GM19025 (cell line): ENCODE measurements at regions not wholly inside any gene's neighbourhood (a gene's known extent, or its start where the extent isn't known, plus 50 kb on each side); places are given as distances from the start of the nearest gene placed in this dataset.
"Not testable (repeated sequence)": the region's sequence is repeated elsewhere in the genome, so short reads cannot be mapped to it uniquely, and the experiment has no call there.

ENCODE experiments used
- ATAC-seq: cut with Tn5 transposase; IDR thresholded peaks from one replicate; pipeline ENCODE4 v1.9.1; 2021; ENCODE audit warnings: mild to moderate bottlenecking, low read depth, moderate library complexity; ENCODE audit not compliant: unreplicated experiment

DNA sequence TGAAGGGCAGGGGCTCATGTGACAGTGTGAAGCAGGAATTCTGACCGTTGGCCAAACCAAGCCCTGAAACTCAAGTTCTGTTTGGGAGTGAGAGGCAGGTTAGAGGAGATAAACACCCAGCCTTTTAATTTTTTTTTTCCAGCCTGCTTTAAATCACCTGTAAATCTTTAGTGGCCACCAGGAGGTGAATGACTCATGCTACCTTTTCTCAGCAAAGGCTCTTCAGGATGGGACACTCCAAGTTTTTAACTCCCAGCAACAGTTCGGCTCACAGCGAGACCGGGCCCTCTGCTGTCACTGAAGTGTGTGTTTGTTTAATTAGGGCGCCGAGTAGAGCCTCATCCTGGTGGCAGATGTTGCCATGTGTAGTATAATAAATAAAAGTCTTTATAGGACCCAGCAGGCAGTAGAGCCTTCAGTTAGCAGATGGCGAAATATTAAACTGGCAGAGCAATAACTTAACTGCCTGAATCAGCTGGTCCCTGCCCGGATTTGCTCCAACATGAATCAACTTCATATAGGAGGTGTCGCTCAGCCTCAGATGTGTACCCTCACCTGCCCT, 180.3 kb downstream of the NPIPA7 start:
- not testable (repeated sequence) for ATAC-seq

DNA sequence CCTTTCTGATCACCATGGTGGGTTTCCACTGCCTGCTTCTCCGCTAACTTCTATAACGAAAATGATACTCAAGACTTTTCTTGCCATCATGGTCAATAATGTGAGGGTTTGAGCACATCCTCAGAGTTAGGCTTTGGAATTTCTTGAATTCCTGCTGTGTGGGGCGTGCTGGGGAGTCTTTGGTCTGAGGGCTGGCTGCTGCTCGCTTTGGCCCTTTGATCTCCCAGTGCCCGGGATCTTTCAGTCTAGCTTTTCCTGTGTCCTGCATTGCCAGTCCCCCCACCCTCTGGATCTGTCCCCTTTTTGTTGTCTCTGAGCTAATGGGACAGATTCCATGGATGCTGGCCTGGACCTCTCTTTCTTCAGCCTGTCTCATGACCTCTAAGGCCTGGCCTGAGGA, 182.6 kb downstream of the NPIPA7 start:
- not testable (repeated sequence) for ATAC-seq

DNA sequence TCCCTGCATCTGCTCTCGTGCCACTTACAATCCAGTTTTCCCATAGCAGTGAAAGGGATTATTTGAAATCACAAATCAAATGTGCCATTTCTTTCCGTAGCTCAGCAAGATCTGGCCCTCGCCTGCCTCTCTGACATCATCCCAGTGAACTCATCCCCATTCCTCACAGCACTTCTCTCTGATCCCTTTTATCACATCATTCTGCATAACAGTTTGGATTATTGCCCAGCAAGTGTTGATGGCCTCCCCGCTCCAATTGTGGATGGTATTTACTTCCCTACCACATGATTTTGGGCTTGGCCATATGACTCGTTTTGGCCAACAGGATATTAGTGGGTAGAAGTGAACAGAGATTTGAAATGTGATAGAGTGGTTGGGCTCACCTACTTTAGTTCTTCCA, 185.0 kb downstream of the NPIPA7 start:
- ATAC-seq: not testable (repeated sequence)

DNA sequence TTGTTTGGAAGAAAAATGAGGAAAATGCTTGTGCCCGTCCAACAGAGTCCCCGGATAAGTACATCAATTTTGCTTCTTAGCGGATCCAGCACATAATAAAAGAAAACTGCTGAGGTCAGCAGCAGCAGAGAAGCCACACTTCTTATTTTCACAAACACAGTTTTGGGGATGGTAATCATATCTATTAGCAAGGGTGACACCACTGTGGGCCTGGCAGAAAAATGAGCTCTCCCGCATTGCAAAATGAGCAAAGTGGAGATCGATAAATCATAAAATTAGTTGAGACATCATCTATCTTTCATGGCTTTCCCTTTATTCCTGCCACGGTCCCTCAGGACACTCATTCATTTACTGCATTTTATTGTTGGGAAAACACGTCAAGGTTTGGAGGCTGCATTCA, 186.4 kb downstream of the NPIPA7 start:
- not testable (repeated sequence) for ATAC-seq

DNA sequence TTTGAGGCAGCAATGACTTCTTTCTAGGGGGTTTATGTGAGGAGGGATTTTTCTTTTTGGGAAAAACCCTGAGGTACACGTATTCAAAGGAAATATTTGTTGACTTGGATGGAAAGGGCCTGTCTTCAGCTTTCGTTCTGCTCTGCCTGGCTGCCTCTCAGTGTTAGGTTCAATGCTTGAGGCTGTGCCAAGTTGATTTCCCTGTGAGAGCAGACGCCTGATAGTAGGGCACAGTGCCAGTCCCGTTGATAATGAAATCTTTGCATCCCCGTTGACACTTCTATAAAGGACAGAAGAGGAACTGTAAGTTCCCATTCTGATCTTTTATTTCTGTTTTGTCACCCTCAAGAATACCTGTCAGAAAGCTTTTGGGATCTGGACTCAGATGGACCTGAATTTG, 191.1 kb downstream of the NPIPA7 start:
- ATAC-seq: not testable (repeated sequence)

DNA sequence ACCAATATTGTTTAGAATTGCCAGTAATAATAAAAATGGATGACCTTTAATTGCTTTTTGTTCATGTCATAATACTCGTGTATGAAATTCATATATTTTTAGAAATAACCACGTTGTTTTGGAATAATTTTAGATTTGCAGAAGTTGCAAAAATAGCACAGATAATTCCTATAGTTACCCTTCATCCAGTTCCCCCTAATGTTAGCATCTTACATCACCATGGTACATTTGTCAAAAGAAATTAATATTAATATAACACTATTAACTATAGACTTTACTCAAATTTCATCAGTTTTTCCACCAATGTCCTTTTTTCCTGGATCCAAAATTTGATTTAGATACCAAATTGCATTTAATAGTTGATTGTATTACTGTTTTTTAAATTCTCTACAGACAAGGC, 191.9 kb downstream of the NPIPA7 start:
- ATAC-seq: not testable (repeated sequence)

DNA sequence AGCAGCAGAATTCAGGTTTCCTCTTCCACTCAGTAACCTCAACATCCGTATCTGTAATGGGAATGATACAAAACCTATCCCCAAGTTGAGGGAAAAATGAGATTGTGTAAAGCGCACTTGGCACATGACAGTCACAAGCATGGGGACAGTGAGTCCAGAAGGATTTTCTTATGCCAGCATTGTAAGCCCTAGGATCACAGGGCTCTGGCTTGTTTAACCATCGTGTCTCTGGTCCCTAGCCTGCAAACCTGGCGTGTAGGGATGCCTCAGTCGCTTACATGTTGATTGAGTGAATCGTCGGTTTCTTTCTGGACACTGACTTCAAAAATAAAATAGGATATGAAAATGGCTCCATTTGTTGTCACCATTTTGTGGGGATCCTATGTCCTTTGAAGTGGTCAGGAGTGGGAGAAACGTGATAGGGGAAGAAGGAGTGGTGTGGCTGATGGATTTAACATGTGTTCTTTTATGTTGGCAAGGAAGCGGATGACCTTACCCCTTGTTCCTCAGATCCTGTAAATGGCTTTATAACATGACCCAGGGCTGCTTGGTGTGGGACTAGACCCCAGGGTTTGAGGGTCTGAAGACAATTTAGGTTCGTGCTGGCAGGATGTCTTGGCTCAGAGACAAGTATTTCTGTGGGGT, 193.3 kb downstream of the NPIPA7 start:
- ATAC-seq: not testable (repeated sequence)

DNA sequence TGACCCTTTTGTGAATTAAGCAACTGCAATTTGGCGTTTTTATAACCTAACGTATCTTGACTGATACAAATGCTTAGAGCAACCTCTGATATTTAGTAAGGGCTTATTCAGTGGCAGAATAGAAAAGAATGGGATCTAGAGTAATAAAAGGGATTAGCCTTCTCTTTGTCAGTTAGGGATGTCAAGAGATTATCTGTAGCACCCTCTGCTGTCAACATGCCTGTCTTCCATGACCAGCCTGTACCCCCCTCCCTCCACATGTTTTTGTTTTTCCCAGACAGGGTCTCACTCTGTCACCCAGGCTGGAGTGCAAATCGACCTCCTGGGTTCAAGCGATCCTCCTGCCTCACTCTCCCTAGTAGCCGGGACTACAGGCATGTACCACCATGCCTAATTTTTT, 198.1 kb downstream of the NPIPA7 start:
- ATAC-seq: not testable (repeated sequence)

DNA sequence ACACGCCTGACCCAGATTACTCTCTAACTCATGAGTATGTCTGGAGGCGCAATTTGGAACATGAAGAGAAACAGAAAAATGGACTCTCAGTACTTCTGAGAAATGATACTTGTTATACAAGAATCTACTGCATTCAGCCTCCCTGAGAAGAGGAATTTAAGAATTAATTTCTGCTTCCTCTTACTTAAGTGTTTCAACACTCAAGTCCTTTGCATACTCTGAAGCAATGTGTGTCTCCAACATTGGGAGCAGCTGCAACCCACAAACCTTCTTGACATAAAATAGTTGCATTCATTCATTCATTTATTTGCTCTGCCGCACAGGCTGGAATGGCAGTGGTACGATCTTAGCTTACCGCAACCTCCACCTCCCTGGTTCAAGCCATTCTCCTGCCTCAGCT, 199.8 kb downstream of the NPIPA7 start:
- ATAC-seq: no peak

DNA sequence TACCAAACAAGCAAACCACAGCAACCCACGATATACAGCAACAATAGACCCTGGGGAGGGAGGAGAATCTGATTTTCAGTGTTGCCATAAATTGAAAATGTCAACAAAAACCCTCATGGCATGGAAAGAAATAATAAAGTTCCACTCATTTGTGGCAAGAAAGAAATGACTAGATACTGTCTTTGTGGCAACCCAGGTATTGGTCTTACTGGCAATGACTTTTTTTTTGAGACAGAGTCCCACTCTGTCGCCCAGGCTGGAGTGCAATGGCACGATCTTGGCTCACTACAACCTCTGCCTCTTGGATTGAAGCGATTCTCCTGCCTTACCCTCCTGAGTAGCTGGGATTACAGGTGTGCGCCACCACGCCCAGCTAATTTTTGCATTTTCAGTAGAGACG, 204.0 kb downstream of the NPIPA7 start:
- not testable (repeated sequence) for ATAC-seq

DNA sequence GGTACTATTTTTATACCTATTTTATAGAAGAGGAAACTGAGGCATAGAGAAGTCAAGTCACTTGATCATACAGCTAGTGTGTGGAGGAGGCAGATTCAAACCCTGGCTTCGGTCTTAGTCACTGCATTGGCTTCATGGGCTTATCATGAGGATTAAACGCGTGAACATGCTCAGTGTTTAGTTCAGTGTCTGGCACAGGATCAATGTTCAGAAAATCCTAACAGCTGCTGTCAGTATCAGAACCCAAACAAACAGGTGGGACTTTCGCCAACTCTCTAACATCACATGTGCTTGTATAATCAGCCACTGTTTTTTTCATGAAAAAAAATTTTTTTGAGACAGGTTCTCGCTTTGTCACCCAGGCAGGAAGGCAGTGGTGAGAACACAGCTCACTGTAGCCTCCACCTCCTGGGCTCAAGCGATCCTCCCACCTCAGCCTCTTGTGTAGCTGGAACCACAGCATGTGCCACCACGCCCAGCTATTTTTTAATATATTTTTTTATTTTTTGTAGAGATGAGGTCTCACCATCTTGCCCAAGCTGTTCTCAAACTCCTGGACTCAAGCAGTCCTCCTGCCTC, 207.2 kb downstream of the NPIPA7 start:
- ATAC-seq: not testable (repeated sequence)

DNA sequence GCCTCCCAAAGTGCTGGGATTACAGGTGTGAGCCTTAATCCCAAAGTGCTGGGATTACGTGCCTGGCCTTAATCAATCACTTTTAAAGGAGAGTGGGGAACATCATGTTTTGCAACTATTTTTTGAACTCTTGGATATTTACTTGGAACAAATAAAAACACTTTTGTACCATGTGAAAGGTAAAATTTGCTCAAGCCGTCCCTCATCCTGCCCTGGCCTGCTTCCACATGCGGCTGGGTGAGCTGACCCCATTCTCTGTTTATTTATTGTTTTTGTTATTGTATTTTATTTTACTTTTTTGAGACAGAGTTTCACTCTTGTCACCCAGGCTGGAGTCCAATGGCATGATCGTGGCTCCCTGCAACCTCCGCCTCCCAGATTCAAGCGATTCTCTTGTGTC, 208.0 kb downstream of the NPIPA7 start:
- ATAC-seq: not testable (repeated sequence)

DNA sequence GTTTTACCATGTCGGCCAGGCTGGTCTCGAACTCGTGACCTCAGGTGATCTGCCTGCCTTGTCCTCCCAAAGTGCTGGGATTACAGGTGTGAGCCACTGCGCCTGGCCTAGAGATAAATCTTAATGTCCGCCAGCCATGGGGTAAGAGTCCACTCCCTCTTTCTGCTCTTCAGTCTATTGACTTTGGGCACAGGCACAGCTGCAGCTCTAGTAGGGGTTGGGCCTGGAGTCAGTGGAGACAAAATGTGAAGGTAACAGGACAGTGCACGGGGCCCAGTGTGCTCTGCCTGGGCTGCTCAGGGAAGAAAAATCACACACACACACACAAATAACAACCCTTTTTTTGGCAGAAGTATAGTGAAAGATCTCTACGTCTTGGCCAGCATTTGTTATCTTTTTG, 209.5 kb downstream of the NPIPA7 start:
- ATAC-seq: not testable (repeated sequence)

DNA sequence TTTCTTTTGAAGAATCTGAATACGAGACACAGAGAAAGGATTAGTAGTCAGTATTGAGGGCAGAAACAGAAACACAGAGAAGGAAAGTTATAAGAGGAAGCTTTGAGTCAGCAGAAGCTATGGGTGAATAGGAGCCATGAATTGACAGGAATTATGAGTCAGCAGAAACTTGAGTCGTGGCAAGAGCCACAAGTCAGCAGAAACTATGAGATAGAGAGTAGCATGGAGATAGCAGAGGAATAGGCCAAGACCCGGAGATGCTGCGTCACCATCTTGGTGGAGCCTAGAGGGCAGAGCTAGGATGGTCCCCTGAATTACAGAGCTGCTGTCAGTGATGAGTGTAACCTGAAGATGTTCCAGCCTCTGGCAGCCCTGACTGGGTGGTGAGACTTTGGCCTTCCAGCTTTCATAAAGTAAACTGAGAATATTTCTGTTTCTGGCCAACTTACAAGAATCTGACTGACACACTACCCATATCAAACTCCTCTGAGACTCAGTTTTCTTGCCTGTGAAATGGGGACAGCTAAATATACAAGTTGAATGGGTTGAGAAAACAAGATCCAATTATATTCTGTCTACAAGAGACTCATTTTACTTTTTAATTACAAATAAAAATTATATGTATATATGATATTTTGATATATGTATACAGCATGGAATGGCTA, 211.8 kb downstream of the NPIPA7 start:
- ATAC-seq: not testable (repeated sequence)

DNA sequence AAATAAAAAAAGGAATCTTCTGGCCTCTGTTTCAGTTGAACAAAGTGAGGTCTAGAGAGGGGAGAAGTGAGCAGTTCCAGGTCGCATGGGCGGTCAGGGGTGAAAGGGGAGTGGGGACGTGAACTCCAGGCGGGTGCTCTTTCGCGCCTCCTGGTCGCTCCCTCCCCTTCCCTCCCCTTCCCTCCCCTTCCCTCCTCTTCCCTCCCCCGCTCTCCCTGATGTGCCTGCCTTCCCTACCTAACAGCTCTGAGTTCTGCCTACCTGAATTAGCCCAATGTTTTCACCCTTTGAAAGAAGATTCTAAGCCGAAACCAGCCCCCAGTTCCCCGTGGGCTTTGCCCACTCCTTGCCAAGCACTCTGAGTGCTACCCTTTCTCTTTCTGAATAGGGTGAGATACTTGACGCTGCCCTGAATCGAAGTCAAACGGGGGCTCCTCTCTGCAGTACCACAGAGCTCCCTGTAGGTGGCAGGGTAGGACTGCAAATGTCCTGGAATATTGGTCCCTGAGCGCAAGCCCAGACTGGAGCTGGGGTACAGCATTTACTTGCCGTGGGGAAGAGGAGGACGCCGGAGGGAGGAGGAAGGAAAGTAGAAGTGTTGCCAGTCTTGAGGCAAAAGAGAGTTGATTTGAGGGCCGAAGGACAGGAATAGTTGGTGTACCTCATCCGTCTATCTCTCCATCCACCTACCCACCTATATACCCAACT, 214.4 kb downstream of the NPIPA7 start:
- not testable (repeated sequence) for ATAC-seq

DNA sequence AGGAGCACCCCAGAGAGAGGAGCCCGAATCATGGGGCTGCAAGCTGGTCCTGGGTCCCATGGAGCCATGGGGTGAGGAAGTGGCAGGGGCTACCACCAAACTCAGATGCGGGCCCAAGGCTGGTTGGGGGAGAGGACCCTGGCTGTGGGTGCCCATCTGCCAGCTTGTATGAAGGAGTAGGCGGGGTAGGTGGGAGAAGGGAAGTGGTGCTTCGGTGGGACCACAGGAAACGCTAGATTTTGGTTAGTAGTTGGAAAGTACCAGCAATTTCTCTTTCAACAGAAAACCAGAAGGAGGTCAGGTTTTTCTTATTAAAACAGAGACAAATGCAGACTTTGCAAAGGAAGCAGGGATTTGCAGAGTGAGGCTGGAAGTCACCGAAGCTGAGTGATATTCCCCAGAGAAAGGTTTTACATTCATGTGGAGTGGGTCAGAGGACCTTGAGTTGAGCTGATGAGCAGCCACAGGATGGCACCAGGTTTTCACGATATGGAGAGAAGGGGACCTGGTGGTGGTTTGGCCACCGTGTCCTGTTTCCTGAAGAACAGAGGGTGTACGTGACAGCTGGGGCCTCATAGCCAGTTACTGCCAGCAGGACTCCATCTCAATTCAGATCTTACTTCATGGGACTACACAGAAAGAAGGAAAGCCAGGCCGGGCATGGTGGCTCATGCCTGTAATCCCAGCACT, 216.2 kb downstream of the NPIPA7 start:
- peak; percentile 45 for ATAC-seq

DNA sequence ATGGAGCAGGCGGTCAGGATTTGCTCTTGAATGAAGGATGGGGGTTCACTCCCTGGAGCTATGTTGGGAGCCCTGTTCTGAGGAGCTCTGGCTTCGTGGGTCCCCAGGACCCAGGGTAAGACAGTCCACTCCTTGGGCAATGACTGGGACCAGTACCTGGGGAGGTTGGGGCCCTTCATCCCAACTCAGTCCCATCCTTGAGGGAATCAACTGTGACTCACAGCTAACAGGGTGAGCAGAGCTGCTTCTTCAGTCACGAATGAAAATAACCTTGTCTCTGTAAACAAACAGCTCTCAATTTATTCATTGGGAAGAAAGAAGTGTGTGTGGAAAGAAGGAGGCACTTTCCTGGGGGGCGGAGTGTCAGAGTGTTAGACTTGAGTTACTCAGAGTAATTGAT, 222.3 kb downstream of the NPIPA7 start:
- not testable (repeated sequence) for ATAC-seq

DNA sequence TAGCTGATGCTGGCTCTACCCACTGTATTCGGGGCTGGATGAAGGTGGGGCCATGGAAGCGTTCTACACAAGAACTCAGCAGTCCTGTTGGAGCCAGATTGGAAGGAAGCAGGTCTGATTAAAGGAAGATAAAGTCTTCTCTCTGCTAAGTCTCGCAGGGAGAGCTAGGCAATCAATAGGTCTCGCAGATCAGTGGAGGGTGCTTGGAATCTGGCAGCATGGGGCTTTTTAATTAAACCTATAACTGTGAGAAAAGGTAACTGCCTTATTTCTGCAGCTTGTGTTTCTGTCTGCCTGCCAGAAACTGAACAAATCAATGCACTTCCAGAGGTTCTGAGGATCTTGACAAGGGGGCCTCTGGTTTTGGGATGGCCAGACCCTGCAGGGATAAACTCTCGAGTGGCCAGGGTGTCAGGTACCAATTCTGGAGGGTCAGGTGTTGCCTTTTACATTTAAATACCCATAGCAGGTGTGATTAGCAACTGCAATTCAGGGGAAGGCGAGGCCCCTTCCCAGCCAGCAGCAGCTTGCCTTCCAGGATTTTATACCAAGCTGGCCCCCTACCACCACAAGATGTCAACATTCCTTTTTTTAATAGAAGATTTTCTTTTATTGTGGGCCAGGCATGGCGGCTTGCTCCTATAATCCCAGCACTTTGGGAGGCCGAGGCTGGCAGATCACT, 228.6 kb downstream of the NPIPA7 start:
- not testable (repeated sequence) for ATAC-seq

DNA sequence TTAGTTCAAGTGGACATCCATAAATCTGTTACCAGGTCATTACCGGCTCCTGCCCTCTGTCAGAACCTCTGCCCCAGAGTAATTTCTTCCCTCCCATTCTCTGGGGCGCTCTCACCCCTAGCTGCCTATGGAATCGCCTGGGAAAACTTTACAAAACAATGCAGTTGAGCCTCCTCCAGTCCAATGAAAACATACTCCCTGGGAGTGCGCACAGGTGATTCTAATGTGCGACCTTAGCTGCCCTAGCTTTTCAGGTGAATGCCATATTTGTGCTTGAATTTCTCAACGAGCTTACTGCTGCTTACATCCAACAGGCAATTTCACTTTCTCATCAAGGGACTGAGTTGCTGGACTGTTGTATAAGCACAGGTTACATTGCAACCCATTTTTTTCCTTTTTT, 230.7 kb downstream of the NPIPA7 start:
- ATAC-seq: not testable (repeated sequence)
